Gastrocnemius medialis (tissue), 4 donors: ENCODE measurements at regions not wholly inside any gene's neighbourhood (a gene's known extent, or its start where the extent isn't known, plus 50 kb on each side); places are given as distances from the start of the nearest gene placed in this dataset.

ENCODE experiments used
- ATAC-seq, 2 donors: fragments of 150-250 bp; one replicate each; pipeline ENCODE4 v1.9.1; 2016
- DNase-seq, 2 donors: peaks; one replicate each; pipeline ENCODE4 v3.0.0-alpha.2; 2019
- H3K27ac ChIP-seq, 4 donors: fragments of 200-600 bp; sonication (generic); 1 replicate in 1 of 4; 2 replicates in 3 of 4; pipeline ENCODE4 v1.5.1; 2016 to 2018; ENCODE audit warnings: mild to moderate bottlenecking in 2 of 4, moderate library complexity in 1 of 4
- H3K27me3 ChIP-seq, 3 donors: fragments of 200-600 bp; sonication (generic) in 2 of 3; 1 replicate in 1 of 3; 2 replicates in 2 of 3; pipeline versions ENCODE4 v1.5.1 to v1.6.0; 2016 to 2019; ENCODE audit warnings: mild to moderate bottlenecking in 1 of 3, moderate library complexity in 1 of 3
- H3K36me3 ChIP-seq, 2 donors: fragments of 200-600 bp; sonication (generic) in 1 of 2; one replicate each; pipeline ENCODE4 v1.5.1; 2017 to 2018
- H3K4me1 ChIP-seq, 2 donors: fragments of 200-600 bp; sonication (generic) in 1 of 2; one replicate each; pipeline ENCODE4 v1.5.1; 2016 to 2017; ENCODE audit warnings: mild to moderate bottlenecking in 2 of 2
- H3K4me3 ChIP-seq, 4 donors: fragments of 200-600 bp; sonication (generic) in 3 of 4; 1 replicate in 1 of 4; 2 replicates in 3 of 4; pipeline ENCODE4 v1.5.1; 2016 to 2019; ENCODE audit warnings: mild to moderate bottlenecking in 2 of 4
- H3K9me3 ChIP-seq, 3 donors: fragments of 200-600 bp; sonication (generic) in 2 of 3; 1 replicate in 1 of 3; 2 replicates in 2 of 3; pipeline ENCODE4 v1.5.1; 2016 to 2019
- POLR2A ChIP-seq, 2 donors: fragments of 450-650 bp; IDR thresholded peaks; one replicate each; pipeline ENCODE4 v1.6.1; 2017; ENCODE audit warnings: antibody characterized with exemption in 2 of 2, mild to moderate bottlenecking in 2 of 2, moderate library complexity in 2 of 2
- in situ Hi-C, 4 donors: fragments of 200-750 bp; cut with MboI; loops; one replicate each; pipeline versions ENCODE4 v1.15.0 to v1.8.0; 2017; ENCODE audit warnings: low sequenced_read_pairs in 4 of 4
- intact Hi-C: fragments of 100-400 bp; cut with DNase I; formaldehyde crosslinking; loops from one replicate; pipeline ENCODE4 v1.15.1; 2023; ENCODE audit warnings: low total_unique reads
- TF ChIP-seq, protein P1 (sequence below), 5 experiments: fragments of 450-650 bp in 3 of 5; fragments of 200-600 bp in 2 of 5; sonication (generic) in 2 of 5; IDR thresholded peaks in 4 of 5; conservative IDR thresholded peaks in 1 of 5; 1 replicate in 4 of 5; 2 replicates in 1 of 5; pipeline ENCODE4 v1.5.1; 2016 to 2019; ENCODE audit warnings: antibody characterized with exemption in 5 of 5, mild to moderate bottlenecking in 3 of 5, moderate library complexity in 3 of 5

DNA sequence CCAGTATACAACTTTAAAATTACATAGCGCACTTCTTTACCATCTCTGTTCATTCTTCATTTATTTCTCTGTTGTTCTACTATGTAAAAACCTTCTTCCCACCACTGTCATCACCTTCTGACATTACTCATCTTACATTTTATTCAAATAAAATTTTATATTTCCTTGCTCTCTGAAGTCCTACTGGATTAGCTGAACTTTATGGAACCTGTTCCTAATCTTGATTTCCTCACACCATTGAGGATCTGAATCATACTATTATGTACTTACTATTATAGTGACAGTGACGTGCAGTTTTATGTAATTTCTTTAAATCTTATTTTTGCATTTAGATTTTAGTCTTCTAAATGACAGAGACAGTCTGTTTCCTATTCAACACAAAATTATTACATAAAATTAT is 98.3 kb downstream of the DYNAP start:
- Histone ChIP-seq H3K36me3 (no peaks in the 10 kb centered on the region), H3K9me3 (no peaks in the 10 kb centered on the region), H3K4me3 (no peak overlapping the region), H3K27me3 (no peaks in the 10 kb centered on the region), H3K27ac (no peak overlapping the region), H3K4me1 (no peaks in the 10 kb centered on the region)
- TF ChIP-seq POLR2A (IDR thresholded peaks at IDR 0.05) = no peak
- TF ChIP-seq, protein P1, sequence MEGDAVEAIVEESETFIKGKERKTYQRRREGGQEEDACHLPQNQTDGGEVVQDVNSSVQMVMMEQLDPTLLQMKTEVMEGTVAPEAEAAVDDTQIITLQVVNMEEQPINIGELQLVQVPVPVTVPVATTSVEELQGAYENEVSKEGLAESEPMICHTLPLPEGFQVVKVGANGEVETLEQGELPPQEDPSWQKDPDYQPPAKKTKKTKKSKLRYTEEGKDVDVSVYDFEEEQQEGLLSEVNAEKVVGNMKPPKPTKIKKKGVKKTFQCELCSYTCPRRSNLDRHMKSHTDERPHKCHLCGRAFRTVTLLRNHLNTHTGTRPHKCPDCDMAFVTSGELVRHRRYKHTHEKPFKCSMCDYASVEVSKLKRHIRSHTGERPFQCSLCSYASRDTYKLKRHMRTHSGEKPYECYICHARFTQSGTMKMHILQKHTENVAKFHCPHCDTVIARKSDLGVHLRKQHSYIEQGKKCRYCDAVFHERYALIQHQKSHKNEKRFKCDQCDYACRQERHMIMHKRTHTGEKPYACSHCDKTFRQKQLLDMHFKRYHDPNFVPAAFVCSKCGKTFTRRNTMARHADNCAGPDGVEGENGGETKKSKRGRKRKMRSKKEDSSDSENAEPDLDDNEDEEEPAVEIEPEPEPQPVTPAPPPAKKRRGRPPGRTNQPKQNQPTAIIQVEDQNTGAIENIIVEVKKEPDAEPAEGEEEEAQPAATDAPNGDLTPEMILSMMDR (IDR thresholded peaks at IDR 0.05 in 4 of 5, conservative IDR thresholded peaks at IDR 0.05 in 1 of 5) = no peak
- no peak for DNase-seq
- in situ Hi-C loops (loop anchor here in 3 of 4 donors (10.0 to 25.0 kb wide), 2 partner anchors 295 to 298 kb away; no protein-coding TSS in a partner anchor), intact Hi-C loops (no loop called here)
- ATAC-seq = no peak

DNA sequence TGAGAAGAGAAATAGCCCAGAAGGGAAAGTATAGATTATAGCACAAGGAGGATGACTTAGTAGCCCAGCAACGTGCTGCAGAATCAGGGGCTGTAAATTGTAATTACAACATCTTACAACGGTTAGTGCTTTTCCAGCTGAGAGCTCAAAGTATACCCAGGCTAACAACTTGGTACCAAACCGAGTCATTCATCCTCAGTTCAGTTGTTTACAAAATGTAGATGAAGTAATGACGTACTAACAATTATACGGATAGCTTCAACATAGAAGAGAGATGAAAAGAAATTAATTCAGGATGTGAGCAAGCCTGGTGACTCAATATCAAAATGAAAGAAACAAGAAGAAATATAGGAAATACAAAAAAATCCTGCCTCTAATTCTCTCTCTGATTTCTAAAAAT is 99.2 kb downstream of the DYNAP start:
- TF ChIP-seq POLR2A (IDR thresholded peaks at IDR 0.05) = no peak
- TF ChIP-seq, protein P1 (IDR thresholded peaks at IDR 0.05 in 4 of 5, conservative IDR thresholded peaks at IDR 0.05 in 1 of 5) = no peak
- H3K27ac ChIP-seq = no peak overlapping the region
- H3K27me3 ChIP-seq = no peaks in the 10 kb centered on the region
- H3K4me3 ChIP-seq = no peak overlapping the region
- no peaks in the 10 kb centered on the region for H3K4me1 ChIP-seq
- DNase-seq (no peak), ATAC-seq (no peak)
- in situ Hi-C loops (loop anchor here in 2 of 4 donors (25.0 kb wide), 1 partner anchor 297 kb away; no protein-coding TSS in a partner anchor), intact Hi-C loops (no loop called here)
- no peaks in the 10 kb centered on the region for H3K36me3 ChIP-seq
- H3K9me3 ChIP-seq = no peaks in the 10 kb centered on the region

DNA sequence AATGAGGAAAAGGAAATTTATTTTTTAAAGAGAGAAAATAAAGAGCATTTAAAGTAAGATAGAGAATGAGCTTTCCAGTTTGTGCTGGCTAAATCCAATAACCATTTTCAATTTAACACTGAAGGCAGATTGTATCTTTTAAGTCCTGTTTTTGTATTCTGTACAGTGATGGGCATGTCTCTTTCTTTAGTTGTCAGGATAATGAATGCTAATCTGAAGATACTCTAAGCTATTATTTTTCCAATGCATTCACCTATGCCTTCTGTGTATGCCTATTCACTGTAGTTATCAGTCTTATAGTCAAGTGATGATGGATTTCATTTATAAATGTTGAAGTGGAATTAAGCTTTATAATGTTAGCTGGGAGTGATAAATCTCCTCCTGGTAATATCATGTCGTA is 101.4 kb downstream of the DYNAP start:
- intact Hi-C loops (no loop called here), in situ Hi-C loops (loop anchor here in 2 of 4 donors (25.0 kb wide), 1 partner anchor 295 kb away; no protein-coding TSS in a partner anchor)
- H3K9me3 ChIP-seq = no peaks in the 10 kb centered on the region
- no peak overlapping the region for H3K27ac ChIP-seq
- H3K4me3 ChIP-seq = no peak overlapping the region
- no peaks in the 10 kb centered on the region for H3K4me1 ChIP-seq
- no peaks in the 10 kb centered on the region for H3K36me3 ChIP-seq
- H3K27me3 ChIP-seq = no peaks in the 10 kb centered on the region
- no peak for DNase-seq
- no peak for ATAC-seq
- no peak for TF ChIP-seq POLR2A (IDR thresholded peaks at IDR 0.05)
- TF ChIP-seq, protein P1 (IDR thresholded peaks at IDR 0.05 in 4 of 5, conservative IDR thresholded peaks at IDR 0.05 in 1 of 5) = no peak

- H3K27me3 ChIP-seq = no peaks in the 10 kb centered on the region
- H3K36me3 ChIP-seq = no peaks in the 10 kb centered on the region
- in situ Hi-C loops = loop anchor here in 2 of 4 donors (25.0 kb wide), 1 partner anchor 291 kb away; no protein-coding TSS in a partner anchor
- H3K9me3 ChIP-seq = no peaks in the 10 kb centered on the region
- intact Hi-C loops = no loop called here
- no peak overlapping the region for H3K27ac ChIP-seq
- no peak for ATAC-seq
- TF ChIP-seq, protein P1 (IDR thresholded peaks at IDR 0.05 in 4 of 5, conservative IDR thresholded peaks at IDR 0.05 in 1 of 5) = no peak
- no peak for DNase-seq
- H3K4me3 ChIP-seq = no peak overlapping the region
- no peaks in the 10 kb centered on the region for H3K4me1 ChIP-seq
Measured at GRCh38 chr18:54696616-54697293, 105.7 kb downstream of the DYNAP start.
